Spleen (tissue), 11 donors: ENCODE measurements at regions not wholly inside any gene's neighbourhood (a gene's known extent, or its start where the extent isn't known, plus 50 kb on each side); places are given as distances from the start of the nearest gene placed in this dataset.

Source experiments
- DNase-seq: peaks from one replicate; pipeline ENCODE4 v3.0.0-alpha.2; 2020
- H3K27ac ChIP-seq, 8 donors: fragments of 200-600 bp; sonication (generic) in 7 of 8; 1 replicate in 4 of 8; 2 replicates in 4 of 8; pipeline versions ENCODE4 v1.5.0 to v1.8.0; 2016 to 2021; ENCODE audit warnings: inconsistent platforms in 4 of 8, mild to moderate bottlenecking in 4 of 8, moderate library complexity in 1 of 8
- H3K27me3 ChIP-seq, 7 donors: fragments of 200-600 bp; sonication (generic) in 6 of 7; replicated peaks in 1 of 7; 1 replicate in 4 of 7; 2 replicates in 3 of 7; pipeline versions ENCODE4 v1.5.0 to v1.8.0; 2016 to 2021; ENCODE audit warnings: inconsistent platforms in 3 of 7, mild to moderate bottlenecking in 1 of 7
- H3K36me3 ChIP-seq, 6 donors: fragments of 200-600 bp; sonication (generic) in 5 of 6; 1 replicate in 4 of 6; 2 replicates in 2 of 6; pipeline versions ENCODE4 v1.5.0 to v1.8.0; 2016 to 2021; ENCODE audit warnings: inconsistent platforms in 2 of 6
- H3K4me1 ChIP-seq, 6 donors: fragments of 200-600 bp; sonication (generic) in 5 of 6; 1 replicate in 3 of 6; 2 replicates in 3 of 6; pipeline versions ENCODE4 v1.5.0 to v1.8.0; 2016 to 2021; ENCODE audit warnings: inconsistent platforms in 3 of 6
- H3K4me3 ChIP-seq, 8 donors: fragments of 200-600 bp; sonication (generic) in 7 of 8; 1 replicate in 4 of 8; 2 replicates in 4 of 8; pipeline versions ENCODE4 v1.5.0 to v1.8.0; 2016 to 2021; ENCODE audit warnings: inconsistent platforms in 4 of 8, mild to moderate bottlenecking in 4 of 8, moderate library complexity in 2 of 8
- H3K9me3 ChIP-seq, 8 donors: fragments of 200-600 bp; sonication (generic) in 7 of 8; 1 replicate in 4 of 8; 2 replicates in 4 of 8; pipeline versions ENCODE4 v1.5.0 to v1.8.0; 2016 to 2021; ENCODE audit warnings: inconsistent platforms in 4 of 8
- CTCF ChIP-seq, 11 experiments: fragments of 200-600 bp in 7 of 11; fragments of 450-650 bp in 4 of 11; sonication (generic) in 4 of 11; IDR thresholded peaks in 8 of 11; conservative IDR thresholded peaks in 3 of 11; 1 replicate in 7 of 11; 2 replicates in 4 of 11; pipeline versions ENCODE4 v1.4.0 to v1.8.0; 2016 to 2021; ENCODE audit warnings: antibody characterized with exemption in 11 of 11, inconsistent platforms in 4 of 11, mild to moderate bottlenecking in 1 of 11
- POLR2A ChIP-seq, 3 donors: fragments of 450-650 bp; IDR thresholded peaks; one replicate each; pipeline ENCODE4 v1.5.1; 2017; ENCODE audit warnings: antibody characterized with exemption in 3 of 3, mild to moderate bottlenecking in 1 of 3
- POLR2AphosphoS5 ChIP-seq, 3 donors: sonication (generic); formaldehyde crosslinking; IDR thresholded peaks; one replicate each; pipeline ENCODE4 v1.5.1; 2017; ENCODE audit warnings: antibody characterized with exemption in 3 of 3
- WGBS, 5 donors: extraction: QIAGEN DNeasy Blood & Tissue Kit in 3 of 5; methylation state at CpG; one replicate each; pipeline versions ENCODE4 v1.1.5 to v1.1.7; 2013 to 2018; 5-methylcytosine and 5-hydroxymethylcytosine counted together
- intact Hi-C: fragments of 100-400 bp; cut with DNase I; formaldehyde crosslinking; loops from one replicate; pipeline ENCODE4 v1.15.0; 2023; ENCODE audit warnings: low total_unique reads
- donor health status: healthy with polysubstance abuse.
- donor health status: DM: no; HTN: no; CAD: no; lungs with moderate emphysema.
- donor health status: DM: no; HTN: no; CAD: no.
- donor health status: Bipolar disorder and iron deficiency.
- donor health status: healthy.
- donor health status: DM: no; HTN: no; CAD: no.
- donor health status: DM: yes; HTN: yes; CAD: no.

DNA sequence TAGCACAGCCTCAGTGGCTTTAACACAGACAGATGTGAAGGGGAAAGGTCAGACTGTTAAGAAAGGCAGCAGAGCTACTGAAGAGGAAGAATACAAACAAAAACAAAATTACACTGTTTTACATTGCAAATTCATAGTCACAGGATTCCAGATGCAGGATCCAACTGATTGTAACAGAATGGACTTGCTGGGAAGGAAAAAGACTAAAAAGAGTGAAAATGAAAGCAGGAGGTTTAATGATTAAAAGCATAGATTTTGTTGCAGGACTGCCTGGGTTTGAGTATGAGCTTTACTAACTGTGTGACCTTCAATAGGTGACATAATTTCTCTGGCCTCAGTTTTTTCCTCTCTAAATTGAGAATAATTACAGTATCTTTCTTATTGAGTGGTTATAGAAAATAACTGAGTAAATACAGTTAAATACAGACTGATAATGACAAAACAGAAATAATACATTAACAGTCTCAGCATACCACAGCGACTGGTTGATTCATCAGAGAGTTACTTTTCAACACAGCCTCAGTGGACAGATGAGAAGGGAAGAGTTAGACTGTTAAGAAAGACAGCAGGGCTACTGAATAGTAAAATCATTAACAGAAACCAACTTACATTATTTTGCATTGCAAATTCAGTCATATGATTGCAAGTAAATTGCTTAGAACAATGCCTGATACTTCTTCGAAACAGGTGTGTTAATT, 704.2 kb upstream of the TENM4 start:
- no peaks in the 10 kb centered on the region for H3K36me3 ChIP-seq
- H3K9me3 ChIP-seq = no peaks in the 10 kb centered on the region
- no peak overlapping the region for H3K27ac ChIP-seq
- no peak overlapping the region for H3K4me3 ChIP-seq
- TF ChIP-seq POLR2AphosphoS5 (IDR thresholded peaks at IDR 0.05) (no peak), CTCF (IDR thresholded peaks at IDR 0.05 in 8 of 11, conservative IDR thresholded peaks at IDR 0.05 in 3 of 11) (no peak)
- 72 to 88% (median 79%) methylated on average over 2 of the region's 2 CpGs for WGBS, 5 donors
- no peak for DNase-seq
- no peaks in the 10 kb centered on the region for H3K27me3 ChIP-seq
- no peaks in the 10 kb centered on the region for H3K4me1 ChIP-seq
- intact Hi-C loops = no loop called here

GRCh38 chr11:80136991-80137390, 696.2 kb upstream of the TENM4 start:
- TF ChIP-seq POLR2AphosphoS5 (IDR thresholded peaks at IDR 0.05) (no peak), POLR2A (IDR thresholded peaks at IDR 0.05) (no peak), CTCF (IDR thresholded peaks at IDR 0.05 in 8 of 11, conservative IDR thresholded peaks at IDR 0.05 in 3 of 11) (no peak)
- intact Hi-C loops = no loop called here
- H3K4me3 ChIP-seq = no peak overlapping the region

DNA sequence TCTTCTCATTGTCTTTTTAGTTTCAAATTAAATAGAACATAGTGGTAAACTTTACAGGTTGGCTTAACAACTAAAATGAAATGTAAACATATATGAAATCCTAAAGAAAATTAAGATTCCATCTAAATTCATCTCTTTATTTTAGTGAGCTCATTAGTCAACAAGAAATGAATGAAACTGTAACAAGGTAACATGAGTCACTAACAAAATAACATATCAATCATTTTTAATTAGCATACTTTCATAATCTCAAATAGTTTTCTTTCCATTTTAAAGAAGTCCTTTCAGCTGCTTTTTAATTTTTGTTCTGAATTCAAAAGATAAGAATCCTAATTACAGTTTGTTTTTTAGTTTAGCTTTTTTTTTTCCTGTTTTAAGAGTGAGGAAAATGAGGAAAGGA, 688.6 kb upstream of the TENM4 start:
- Histone ChIP-seq H3K4me3 (no peak overlapping the region), H3K27ac (no peak overlapping the region), H3K27me3 (no peaks in the 10 kb centered on the region), H3K4me1 (no peaks in the 10 kb centered on the region), H3K36me3 (no peaks in the 10 kb centered on the region), H3K9me3 (peaks cover 0 to 6% (median 0%) of the 10 kb centered on the region in 8 donors)
- TF ChIP-seq POLR2AphosphoS5 (IDR thresholded peaks at IDR 0.05) = no peak
- no peak for TF ChIP-seq POLR2A (IDR thresholded peaks at IDR 0.05)
- TF ChIP-seq CTCF (IDR thresholded peaks at IDR 0.05 in 8 of 11, conservative IDR thresholded peaks at IDR 0.05 in 3 of 11) = no peak
- intact Hi-C loops = no loop called here
- DNase-seq = no peak

More at GRCh38 chr11:80136991-80137390, 696.2 kb upstream of the TENM4 start:
- peaks cover 0 to 15% (median 0%) of the 10 kb centered on the region in 8 donors for H3K9me3 ChIP-seq
- no peak overlapping the region for H3K27ac ChIP-seq
- no peaks in the 10 kb centered on the region for H3K4me1 ChIP-seq
- no peaks in the 10 kb centered on the region for H3K27me3 ChIP-seq
- 34 to 64% (median 40%) methylated on average over 3 of the region's 3 CpGs for WGBS, 5 donors
- no peaks in the 10 kb centered on the region for H3K36me3 ChIP-seq
- DNase-seq = no peak

- Histone ChIP-seq H3K27ac (no peak overlapping the region), H3K36me3 (no peaks in the 10 kb centered on the region), H3K9me3 (peaks cover 0 to 10% (median 0%) of the 10 kb centered on the region in 8 donors), H3K4me3 (no peak overlapping the region), H3K4me1 (no peaks in the 10 kb centered on the region), H3K27me3 (no peaks in the 10 kb centered on the region)
- TF ChIP-seq POLR2AphosphoS5 (IDR thresholded peaks at IDR 0.05) = no peak
- no peak for TF ChIP-seq POLR2A (IDR thresholded peaks at IDR 0.05)
- TF ChIP-seq CTCF (IDR thresholded peaks at IDR 0.05 in 8 of 11, conservative IDR thresholded peaks at IDR 0.05 in 3 of 11) = no peak
- intact Hi-C loops = no loop called here
- no peak for DNase-seq
- WGBS, 5 donors = 59 to 75% (median 63%) methylated on average over 2 of the region's 2 CpGs
These were observed 681.4 kb upstream of the TENM4 start for GRCh38 chr11:80122211-80122610.
